AG09319 (cell line): ENCODE measurements at regions not wholly inside any gene's neighbourhood (a gene's known extent, or its start where the extent isn't known, plus 50 kb on each side); places are given as distances from the start of the nearest gene placed in this dataset.
"Not testable (repeated sequence)": the region's sequence is repeated elsewhere in the genome, so short reads cannot be mapped to it uniquely, and the experiment has no call there.

Source experiments
- DNase-seq: peaks from one replicate; pipeline ENCODE4 v3.0.0-alpha.2; 2010; ENCODE audit warnings: low read depth; ENCODE audit errors: extremely low read depth
- TF ChIP-seq, protein P1 (sequence below): IDR thresholded peaks from 2 replicates; pipeline ENCODE4 v1.5.1; 2011; ENCODE audit warnings: low read depth, mild to moderate bottlenecking, inconsistent platforms, low read length, moderate library complexity

DNA sequence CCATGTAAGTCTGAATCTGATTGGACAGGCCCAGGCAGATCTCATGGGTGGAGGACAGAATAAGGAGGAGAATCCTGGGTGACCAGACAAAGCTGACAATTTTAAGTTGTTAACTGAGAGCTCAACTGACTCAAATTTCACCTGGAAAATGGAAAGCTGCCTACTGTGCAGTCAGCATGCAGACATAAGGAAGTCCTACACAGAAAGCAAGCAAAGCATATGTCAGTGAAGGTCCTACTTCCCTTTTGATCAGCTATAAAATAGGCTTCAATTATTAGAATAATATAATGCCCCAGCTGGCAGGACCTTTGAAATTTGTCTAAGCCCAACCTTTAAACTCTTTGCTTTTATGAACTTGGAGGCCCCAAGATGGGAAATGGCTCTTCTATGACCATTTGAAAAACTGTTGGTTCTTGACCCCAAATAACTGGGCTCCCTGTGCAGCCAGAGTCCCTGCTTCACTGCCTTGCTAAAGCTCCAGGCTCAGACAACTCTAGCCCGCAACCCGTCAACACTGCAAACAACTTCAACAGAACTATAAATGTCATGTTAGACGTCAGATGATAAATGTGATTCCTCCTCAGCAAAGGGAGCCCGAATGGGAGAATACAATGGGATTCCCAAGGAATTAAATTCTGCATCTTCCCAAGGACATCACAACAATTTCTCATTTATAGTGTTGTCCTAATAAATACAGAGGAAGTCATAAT is 118.9 kb upstream of the ADRA1B start:
- TF ChIP-seq, protein P1, sequence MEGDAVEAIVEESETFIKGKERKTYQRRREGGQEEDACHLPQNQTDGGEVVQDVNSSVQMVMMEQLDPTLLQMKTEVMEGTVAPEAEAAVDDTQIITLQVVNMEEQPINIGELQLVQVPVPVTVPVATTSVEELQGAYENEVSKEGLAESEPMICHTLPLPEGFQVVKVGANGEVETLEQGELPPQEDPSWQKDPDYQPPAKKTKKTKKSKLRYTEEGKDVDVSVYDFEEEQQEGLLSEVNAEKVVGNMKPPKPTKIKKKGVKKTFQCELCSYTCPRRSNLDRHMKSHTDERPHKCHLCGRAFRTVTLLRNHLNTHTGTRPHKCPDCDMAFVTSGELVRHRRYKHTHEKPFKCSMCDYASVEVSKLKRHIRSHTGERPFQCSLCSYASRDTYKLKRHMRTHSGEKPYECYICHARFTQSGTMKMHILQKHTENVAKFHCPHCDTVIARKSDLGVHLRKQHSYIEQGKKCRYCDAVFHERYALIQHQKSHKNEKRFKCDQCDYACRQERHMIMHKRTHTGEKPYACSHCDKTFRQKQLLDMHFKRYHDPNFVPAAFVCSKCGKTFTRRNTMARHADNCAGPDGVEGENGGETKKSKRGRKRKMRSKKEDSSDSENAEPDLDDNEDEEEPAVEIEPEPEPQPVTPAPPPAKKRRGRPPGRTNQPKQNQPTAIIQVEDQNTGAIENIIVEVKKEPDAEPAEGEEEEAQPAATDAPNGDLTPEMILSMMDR = no peak
- no peak for DNase-seq

GRCh38 chr5:159799701-159800100 is 116.6 kb upstream of the ADRA1B start:
- TF ChIP-seq, protein P1 = no peak
- DNase-seq = no peak

DNA sequence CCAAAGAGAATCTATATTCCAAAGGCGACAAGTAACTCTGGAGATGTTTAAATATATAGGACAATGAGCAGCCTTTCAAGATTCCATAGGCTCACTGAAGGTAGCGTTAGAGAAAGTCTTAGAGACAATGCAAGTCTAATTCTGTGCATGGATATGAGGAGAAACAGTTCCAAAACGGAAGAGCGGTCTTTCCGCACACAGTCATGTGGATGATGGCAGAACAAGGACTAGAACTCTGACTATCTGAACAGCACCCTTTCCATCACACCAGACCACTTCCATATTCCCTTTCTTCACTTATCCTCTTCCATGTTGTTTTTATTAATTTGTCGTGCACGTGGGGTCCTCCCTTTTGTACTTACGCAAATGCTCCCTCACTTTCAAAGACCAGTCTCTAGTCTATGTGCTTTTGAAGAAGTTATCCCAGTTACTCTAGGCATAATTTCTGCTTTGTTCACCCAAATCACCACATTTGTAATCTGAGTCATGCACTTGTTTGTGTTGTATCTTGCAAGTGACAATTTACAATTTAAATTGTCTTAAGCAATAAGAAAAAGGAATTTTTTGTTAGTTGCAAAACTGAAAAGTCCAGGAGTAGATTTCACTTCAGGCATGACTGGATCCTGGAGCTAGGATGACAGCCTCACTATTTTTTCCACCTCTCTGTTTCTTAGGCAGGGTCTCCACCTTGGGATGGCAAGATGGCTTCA is 116.0 kb upstream of the ADRA1B start:
- DNase-seq = no peak
- TF ChIP-seq, protein P1 = no peak

GRCh38 chr5:159801303-159801702 is 115.0 kb upstream of the ADRA1B start:
- TF ChIP-seq, protein P1 = no peak
- DNase-seq = no peak

DNA sequence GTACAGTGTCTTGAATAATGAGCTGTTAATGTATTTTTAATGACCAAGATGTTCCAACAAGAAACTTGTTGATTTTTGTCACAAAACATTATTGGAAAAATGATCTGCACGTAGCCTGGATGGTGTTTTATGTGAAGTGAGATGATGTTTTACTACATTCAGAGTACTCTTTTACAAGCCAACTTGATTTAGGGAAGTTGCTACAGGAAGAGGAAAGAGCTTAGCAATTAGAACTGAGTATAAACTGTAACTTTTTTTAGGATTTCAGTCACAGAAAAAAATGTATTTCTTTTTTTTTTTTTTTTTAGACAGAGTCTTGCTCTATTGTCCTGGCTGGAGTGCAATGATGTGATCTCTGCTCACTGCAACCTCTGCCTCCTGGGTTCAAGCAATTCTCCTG is 113.6 kb upstream of the ADRA1B start:
- TF ChIP-seq, protein P1 = no peak
- no peak for DNase-seq

DNA sequence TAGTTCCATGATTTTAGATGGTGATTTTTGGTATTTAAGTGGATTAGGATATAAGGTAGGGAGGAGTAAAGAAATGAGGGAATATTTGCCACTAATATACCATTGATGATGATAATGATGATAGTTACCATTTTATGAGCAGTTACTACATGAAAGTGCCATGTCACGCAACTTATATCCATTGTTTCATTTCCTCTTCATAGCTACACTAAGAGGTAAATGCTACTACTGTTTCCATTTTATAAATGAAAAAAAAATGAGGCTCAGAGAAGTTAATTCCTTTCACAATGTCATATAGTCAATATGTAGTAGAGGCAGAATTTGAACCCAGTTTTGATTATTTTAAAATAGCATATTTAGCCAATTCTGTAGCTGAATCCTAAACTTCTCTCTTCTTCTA is 112.2 kb upstream of the ADRA1B start:
- TF ChIP-seq, protein P1 = no peak
- no peak for DNase-seq

GRCh38 chr5:159805021-159805420 is 111.3 kb upstream of the ADRA1B start:
- TF ChIP-seq, protein P1 = no peak
- peak; percentile 25 for DNase-seq

DNA sequence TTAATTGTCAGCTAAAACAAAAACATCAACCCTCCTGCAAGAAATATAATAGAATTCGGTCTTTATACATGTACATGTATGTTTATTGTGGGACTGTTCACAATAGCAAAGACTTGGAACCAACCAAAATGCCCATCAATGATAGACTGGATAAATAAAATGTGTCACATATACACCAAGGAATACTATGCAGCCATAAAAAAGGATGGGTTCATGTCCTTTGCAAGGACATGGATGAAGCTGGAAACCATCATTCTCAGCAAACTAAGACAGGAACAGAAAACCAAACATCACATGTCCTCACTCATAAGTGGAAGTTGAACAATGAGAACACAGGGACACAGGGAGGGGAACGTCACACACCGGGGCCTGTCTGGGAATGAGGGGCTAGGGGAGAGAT is 109.1 kb upstream of the ADRA1B start:
- DNase-seq = not testable (repeated sequence)
